IPS-11a (cell line): ENCODE measurements at regions not wholly inside any gene's neighbourhood (a gene's known extent, or its start where the extent isn't known, plus 50 kb on each side); places are given as distances from the start of the nearest gene placed in this dataset.

Source experiments
- H3K4me3 ChIP-seq: one replicate; pipeline ENCODE4 v1.5.1; 2013; ENCODE audit warnings: low read depth, low read length, control low read depth

- H3K4me3 ChIP-seq: no peak overlapping the region
Observed at GRCh38 chr10:89879121-89879520, 177.7 kb downstream of the KIF20B start.

- H3K4me3 ChIP-seq: no peak overlapping the region
Observed at GRCh38 chr10:89887406-89887805, 186.0 kb downstream of the KIF20B start.

- H3K4me3 ChIP-seq: no peak overlapping the region
Observed at GRCh38 chr10:89887830-89888229, 186.4 kb downstream of the KIF20B start.

GRCh38 chr10:89888321-89889070 is 187.1 kb downstream of the KIF20B start:
- H3K4me3 ChIP-seq: no peak overlapping the region

DNA sequence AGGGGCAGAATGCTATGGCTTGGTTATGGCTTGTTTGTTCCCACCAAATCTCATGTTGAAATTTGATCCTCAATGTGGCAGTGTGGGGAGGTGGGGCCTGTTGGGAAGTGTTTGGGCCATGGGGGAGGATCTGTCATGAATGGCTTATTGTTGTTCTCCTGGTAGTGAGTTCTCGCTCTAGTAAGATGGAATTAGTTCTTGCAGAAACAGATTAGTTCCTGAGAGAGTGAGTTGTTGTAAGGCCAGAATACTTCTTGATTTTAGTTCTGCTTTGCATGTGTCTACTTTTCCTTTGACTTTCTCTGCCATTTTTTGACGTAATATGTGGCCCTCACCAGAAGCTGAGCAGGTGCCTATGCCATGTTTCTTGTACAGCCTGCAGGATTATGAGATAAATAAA is 188.2 kb downstream of the KIF20B start:
- no peak overlapping the region for H3K4me3 ChIP-seq

DNA sequence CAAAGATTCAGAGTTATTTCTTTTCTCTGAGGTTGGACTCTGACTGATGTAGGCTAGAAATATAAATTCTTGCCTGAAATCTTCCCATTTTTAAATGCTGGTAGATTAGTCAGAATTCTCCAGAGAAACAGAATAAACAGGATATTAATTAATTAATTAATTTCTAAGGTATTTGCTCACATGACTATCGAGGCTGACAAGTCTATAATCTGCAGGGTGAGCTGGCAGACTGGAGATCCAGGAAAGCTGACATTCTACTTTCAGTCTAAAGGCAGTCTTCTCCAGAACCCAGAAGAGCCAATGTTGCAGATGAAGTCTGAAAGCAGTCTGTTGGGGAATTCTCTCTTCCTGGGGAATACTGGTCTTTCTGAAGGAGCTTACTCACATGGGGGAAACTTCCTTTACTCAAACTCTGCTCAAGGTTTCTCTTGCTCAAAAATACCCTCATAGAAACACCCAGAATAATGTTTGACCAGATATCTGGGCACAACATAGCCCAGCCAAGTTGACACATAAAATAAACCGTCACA is 189.7 kb downstream of the KIF20B start:
- H3K4me3 ChIP-seq: no peak overlapping the region

DNA sequence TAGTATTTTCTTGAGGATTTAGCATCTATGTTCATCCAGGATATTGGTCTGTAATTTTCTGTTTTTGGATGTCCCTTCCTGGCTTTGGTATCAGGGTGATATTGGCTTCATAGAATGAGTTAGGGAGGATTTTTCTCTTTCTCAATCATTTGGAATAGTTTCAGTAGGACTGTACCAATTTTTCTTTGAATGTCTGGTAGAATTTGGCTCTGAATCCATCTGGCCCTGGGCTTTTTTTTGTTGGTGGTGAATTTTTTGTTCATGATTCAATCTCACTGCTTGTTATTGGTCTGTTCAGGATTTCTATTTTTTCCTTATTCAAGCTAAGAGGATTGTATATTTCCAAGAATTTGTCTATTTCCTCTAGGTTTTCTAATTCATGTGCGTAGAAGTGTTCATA is 192.7 kb downstream of the KIF20B start:
- H3K4me3 ChIP-seq: no peak overlapping the region

- H3K4me3 ChIP-seq: no peak overlapping the region
Observed at GRCh38 chr10:89900554-89900953, 199.2 kb downstream of the KIF20B start.

DNA sequence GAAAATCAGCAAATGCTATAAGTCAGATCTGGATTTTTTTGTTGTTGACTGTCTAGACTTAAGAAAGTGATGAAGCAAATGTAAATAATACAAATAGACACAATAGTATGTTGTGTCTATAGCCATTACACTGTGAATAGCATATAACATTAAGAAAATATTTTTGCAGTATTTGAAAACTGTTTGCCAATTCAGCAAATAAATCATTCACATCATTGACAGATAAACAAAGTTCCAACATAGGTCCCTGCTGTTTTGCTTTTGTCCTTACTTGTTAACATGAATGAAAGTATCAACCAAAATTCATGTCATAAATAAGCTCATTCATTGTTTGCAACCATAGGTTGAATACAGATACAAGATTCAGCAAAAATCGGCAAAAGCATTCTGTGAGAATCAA is 200.5 kb downstream of the KIF20B start:
- H3K4me3 ChIP-seq: no peak overlapping the region

DNA sequence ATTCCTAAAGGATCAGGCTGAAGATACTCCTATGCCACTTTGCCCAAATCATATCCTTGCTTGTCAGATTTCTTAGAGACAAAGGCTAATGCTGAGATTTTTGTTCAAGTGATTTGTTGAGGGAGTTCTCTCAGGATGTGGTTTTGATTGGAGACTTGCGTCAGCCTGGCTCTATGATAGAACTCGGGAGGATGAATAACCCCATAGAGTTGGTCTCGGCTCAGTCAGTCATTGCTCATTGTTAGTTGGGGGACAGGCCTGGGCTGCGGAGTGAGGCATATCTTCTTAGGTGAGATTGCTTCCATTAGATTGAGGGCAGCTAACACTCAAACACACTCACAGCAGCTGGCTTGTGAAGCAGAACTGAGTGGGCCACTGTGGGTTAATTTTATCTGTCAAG is 203.4 kb downstream of the KIF20B start:
- no peak overlapping the region for H3K4me3 ChIP-seq

GRCh38 chr10:89909752-89910151 is 208.4 kb downstream of the KIF20B start:
- no peak overlapping the region for H3K4me3 ChIP-seq

DNA sequence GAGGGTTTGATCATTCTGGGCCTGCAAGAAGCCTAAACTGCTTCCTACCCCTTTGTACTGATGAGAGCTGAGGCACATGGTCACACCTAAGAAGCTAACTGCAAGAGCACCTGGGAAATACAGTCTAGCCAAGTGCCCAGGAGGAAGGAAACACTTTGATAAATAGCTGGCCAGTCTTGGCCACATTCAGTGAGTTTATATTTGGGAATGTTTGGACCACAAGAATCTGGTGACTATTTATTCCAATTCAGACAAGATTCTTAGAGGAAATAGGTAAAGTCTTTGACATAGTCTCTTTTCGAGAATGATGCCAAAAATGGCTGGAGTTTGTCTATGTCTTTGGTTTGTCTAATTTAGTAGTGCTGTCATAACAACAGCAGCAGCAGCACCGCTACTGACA is 213.6 kb downstream of the KIF20B start:
- H3K4me3 ChIP-seq: no peak overlapping the region

GRCh38 chr10:89915968-89916367 is 214.6 kb downstream of the KIF20B start:
- no peak overlapping the region for H3K4me3 ChIP-seq

DNA sequence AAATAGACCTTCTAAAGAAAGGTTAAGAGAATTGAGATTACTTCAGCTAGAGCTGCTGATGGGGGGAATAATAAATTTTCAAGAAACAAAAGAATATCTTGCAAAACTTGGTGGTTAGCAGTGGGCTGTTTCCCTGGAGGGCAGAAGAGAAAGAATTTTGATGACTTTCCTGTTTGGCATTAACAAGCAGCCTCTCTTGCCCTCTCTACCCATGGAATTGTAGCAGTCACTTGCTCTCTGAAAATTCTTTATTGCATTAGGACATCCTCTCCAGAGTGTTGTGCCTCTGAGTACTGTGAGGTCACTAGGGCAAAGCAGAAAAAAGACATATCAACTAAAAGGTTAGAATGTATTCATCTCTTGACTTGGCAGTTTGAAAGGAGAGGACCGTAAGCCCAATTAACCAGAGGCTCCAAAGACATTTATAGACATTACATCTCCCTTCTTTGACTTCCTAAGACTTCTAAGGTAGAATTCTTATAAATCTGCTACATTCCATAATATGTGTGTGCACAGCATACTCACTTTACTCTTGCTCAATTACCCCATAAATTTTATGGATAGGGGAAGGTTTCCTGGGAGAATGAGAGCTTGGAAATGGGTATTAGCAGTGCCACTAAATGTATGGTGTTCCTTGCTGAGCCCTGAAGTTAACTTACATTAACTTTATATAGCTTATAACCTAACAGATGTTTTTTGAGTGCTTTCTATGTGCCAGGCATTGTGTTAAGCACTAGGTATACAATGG is 215.3 kb downstream of the KIF20B start:
- H3K4me3 ChIP-seq: no peak overlapping the region

GRCh38 chr10:89921403-89921802 is 220.0 kb downstream of the KIF20B start:
- no peak overlapping the region for H3K4me3 ChIP-seq

- no peak overlapping the region for H3K4me3 ChIP-seq
Observed at GRCh38 chr10:89923661-89924060, 222.3 kb downstream of the KIF20B start.

DNA sequence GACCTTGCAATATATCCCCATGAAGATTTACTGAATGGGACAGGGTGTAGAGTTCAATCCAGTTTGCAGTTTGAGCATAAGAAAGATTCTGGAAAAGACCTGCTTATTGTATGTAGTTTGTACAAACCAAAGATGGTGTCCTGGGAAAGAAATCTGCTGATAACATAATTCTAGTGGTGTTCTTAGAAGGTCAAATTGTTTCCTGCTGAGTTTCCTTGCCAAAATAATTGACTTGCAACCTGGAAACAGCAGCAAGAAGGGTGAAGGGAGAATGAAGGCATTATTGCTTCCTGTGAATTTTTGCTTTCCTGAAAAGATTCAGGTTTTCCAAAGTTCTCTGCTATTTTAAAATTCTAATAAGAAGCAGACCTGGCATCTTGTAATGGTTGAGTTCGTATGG is 222.9 kb downstream of the KIF20B start:
- H3K4me3 ChIP-seq: no peak overlapping the region

DNA sequence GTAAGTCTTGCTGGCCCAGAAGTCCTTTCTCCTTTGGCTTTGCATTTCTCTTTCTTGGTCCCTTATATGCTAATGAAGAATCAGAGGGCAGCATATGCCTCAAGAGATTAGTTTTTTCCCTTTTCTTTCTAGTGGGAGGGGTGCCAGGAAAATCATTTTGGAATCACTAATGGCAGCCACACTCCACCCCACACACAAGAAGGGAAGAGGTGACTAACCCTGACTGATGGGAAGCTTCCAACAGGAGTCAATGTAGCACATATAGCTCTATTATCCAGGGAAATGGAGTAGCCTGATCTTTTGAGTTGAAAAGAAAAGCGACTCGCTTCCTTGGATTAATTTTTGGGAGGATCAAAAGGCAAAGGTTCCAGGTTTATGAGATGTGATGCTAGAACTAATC is 225.3 kb downstream of the KIF20B start:
- no peak overlapping the region for H3K4me3 ChIP-seq

- no peak overlapping the region for H3K4me3 ChIP-seq
Observed at GRCh38 chr10:89929282-89930026, 228.1 kb downstream of the KIF20B start.

DNA sequence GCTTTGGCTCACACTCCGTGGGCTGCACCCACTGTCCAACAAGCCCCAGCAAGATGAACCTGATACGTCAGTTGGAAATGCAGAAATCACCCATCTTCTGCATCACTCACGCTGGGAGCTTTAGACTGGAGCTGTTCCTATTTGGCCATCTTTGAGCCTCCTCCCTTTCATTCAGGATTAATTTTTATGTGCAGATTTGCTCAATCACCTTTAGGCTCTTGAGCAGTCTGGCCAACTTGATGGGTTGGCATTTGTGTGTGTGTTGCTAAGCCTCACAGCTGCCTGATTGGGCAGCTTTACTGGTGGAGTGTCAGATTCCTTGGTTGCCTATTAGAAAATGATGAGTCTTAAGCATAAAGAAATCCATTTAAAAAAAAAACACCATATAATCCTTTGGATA is 236.1 kb downstream of the KIF20B start:
- H3K4me3 ChIP-seq: no peak overlapping the region

GRCh38 chr10:89940076-89940475 is 238.7 kb downstream of the KIF20B start:
- no peak overlapping the region for H3K4me3 ChIP-seq

DNA sequence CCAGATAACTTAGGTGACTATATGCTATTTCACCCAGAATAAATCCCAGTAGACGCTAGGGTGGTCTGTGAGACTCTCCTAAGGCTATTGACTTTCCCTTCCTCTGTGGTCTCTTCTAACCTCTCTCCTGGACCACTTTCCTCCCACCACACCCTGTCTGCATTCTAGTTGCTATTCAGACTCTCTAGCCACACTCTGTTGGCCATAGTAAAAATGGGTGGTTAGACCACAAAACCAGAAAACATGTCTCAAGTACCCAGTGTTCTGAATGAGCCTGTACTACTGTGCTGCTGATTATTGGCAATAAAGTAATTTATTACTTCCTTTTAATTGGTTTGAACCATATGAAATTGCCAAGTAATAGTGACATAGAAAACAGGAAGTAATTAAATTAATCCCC is 240.8 kb downstream of the KIF20B start:
- H3K4me3 ChIP-seq: no peak overlapping the region
